ENCODE measurements at regions not wholly inside any gene's neighbourhood (a gene's known extent, or its start where the extent isn't known, plus 50 kb on each side); places are given as distances from the start of the nearest gene placed in this dataset.

- TF ChIP-seq CDX4 (CRISPR knock-in tag; IDR thresholded peaks at IDR 0.05; ENCODE audit: borderline replicate concordance) (no peak), IRF2 (CRISPR knock-in tag; IDR thresholded peaks at IDR 0.05; ENCODE audit: borderline replicate concordance, low read depth) (no peak), KAT7 (CRISPR knock-in tag; IDR thresholded peaks at IDR 0.05; ENCODE audit: borderline replicate concordance) (no peak)
Measured at GRCh38 chr1:214997685-214998084, 84.9 kb upstream of the KCNK2 start (continued).

- ChIA-PET POLR2A (interaction anchor here (0.5 kb wide), 1 partner anchor 228 kb away, joined by 4 read pairs; no protein-coding TSS in a partner anchor), CTCF (no interaction called here)
- TF ChIP-seq ELF4 (CRISPR knock-in tag; IDR thresholded peaks at IDR 0.05; ENCODE audit: low read depth) (no peak), NFE2L1 (CRISPR knock-in tag; IDR thresholded peaks at IDR 0.05) (no peak), CREB1 (CRISPR knock-in tag; IDR thresholded peaks at IDR 0.05) (no peak)
- ATAC-seq (no peak; the same call in 1 of the 2 replicates), DNase-seq (ENCODE audit: low spot score) (no peak)
- Mint-ChIP-seq H3K27me3 (ENCODE audit: low read depth) (no peaks in the 10 kb centered on the region), H3K27ac (no peak overlapping the region), H3K4me1 (0 out of 2 replicates have a peak, but pooled peaks cover 2% of the 10 kb centered on the region), H3K4me3 (no peak overlapping the region), H3K36me3 (no peaks in the 10 kb centered on the region), H3K9me3 (no peaks in the 10 kb centered on the region)
Measured at GRCh38 chr1:215001419-215002021, 81.0 kb upstream of the KCNK2 start.

GRCh38 chr1:215002471-215002870 is 80.1 kb upstream of the KCNK2 start:
- no peaks in the 10 kb centered on the region for H3K27me3 Mint-ChIP-seq (ENCODE audit: low read depth)
- no peak for DNase-seq (ENCODE audit: low spot score)
- ChIA-PET POLR2A (no interaction called here), CTCF (no interaction called here)
- H3K4me1 Mint-ChIP-seq, result 0 out of 2 replicates have a peak, but pooled peaks cover 2% of the 10 kb centered on the region
- H3K9me3 Mint-ChIP-seq, result no peaks in the 10 kb centered on the region
- no peak for ATAC-seq
- H3K27ac Mint-ChIP-seq, result no peak overlapping the region
- TF ChIP-seq NFATC4 (CRISPR knock-in tag; IDR thresholded peaks at IDR 0.05) (no peak), ZMAT4 (CRISPR knock-in tag; IDR thresholded peaks at IDR 0.05) (no peak), IRF2 (CRISPR knock-in tag; IDR thresholded peaks at IDR 0.05; ENCODE audit: borderline replicate concordance, low read depth) (no peak), JAZF1 (CRISPR knock-in tag; IDR thresholded peaks at IDR 0.05) (no peak), SP1 (CRISPR knock-in tag; conservative IDR thresholded peaks at IDR 0.05) (no peak)
- no peak overlapping the region for H3K4me3 Mint-ChIP-seq
- no peaks in the 10 kb centered on the region for H3K36me3 Mint-ChIP-seq

GRCh38 chr1:215003686-215004085 is 78.9 kb upstream of the KCNK2 start:
- CTCF ChIA-PET, result no interaction called here
- Mint-ChIP-seq H3K36me3 (no peaks in the 10 kb centered on the region), H3K9me3 (no peaks in the 10 kb centered on the region), H3K4me1 (0 out of 2 replicates have a peak, but pooled peaks cover 2% of the 10 kb centered on the region), H3K4me3 (no peak overlapping the region), H3K27me3 (ENCODE audit: low read depth) (no peaks in the 10 kb centered on the region), H3K27ac (no peak overlapping the region)
- POLR2A ChIA-PET, result no interaction called here
- TF ChIP-seq PREB (CRISPR knock-in tag; IDR thresholded peaks at IDR 0.05; ENCODE audit: borderline replicate concordance) (no peak), SP1 (CRISPR knock-in tag; conservative IDR thresholded peaks at IDR 0.05) (no peak), ZNF138 (CRISPR knock-in tag; conservative IDR thresholded peaks at IDR 0.05) (no peak), ZNF263 (CRISPR knock-in tag; IDR thresholded peaks at IDR 0.05; ENCODE audit: low read depth) (no peak), ESRRA (CRISPR knock-in tag; IDR thresholded peaks at IDR 0.05; ENCODE audit: borderline replicate concordance) (no peak), NR3C1 (CRISPR knock-in tag; conservative IDR thresholded peaks at IDR 0.05; ENCODE audit: low read depth) (no peak), USF2 (CRISPR knock-in tag; IDR thresholded peaks at IDR 0.05) (no peak), STAT6 (CRISPR knock-in tag; conservative IDR thresholded peaks at IDR 0.05; ENCODE audit: low read depth) (no peak), KAT7 (CRISPR knock-in tag; IDR thresholded peaks at IDR 0.05; ENCODE audit: borderline replicate concordance) (no peak), E2F5 (CRISPR knock-in tag; IDR thresholded peaks at IDR 0.05) (no peak), ETV6 (CRISPR knock-in tag; IDR thresholded peaks at IDR 0.05) (no peak), ELF4 (CRISPR knock-in tag; IDR thresholded peaks at IDR 0.05; ENCODE audit: low read depth) (no peak), CREB1 (CRISPR knock-in tag; IDR thresholded peaks at IDR 0.05) (no peak), ZNF671 (CRISPR knock-in tag; IDR thresholded peaks at IDR 0.05) (no peak), USF1 (CRISPR knock-in tag; IDR thresholded peaks at IDR 0.05) (no peak)
- no peak for ATAC-seq
- DNase-seq (ENCODE audit: low spot score), result no peak

Measured in WTC11 (cell line).